Stomach (tissue), 8 donors: ENCODE measurements at regions not wholly inside any gene's neighbourhood (a gene's known extent, or its start where the extent isn't known, plus 50 kb on each side); places are given as distances from the start of the nearest gene placed in this dataset.

Source experiments
- DNase-seq, 2 donors: peaks; one replicate each; pipeline versions ENCODE4 v3.0.0 to v3.0.0-alpha.2; 2013 to 2019
- H3K27ac ChIP-seq, 5 donors: fragments of 200-600 bp in 4 of 5; sonication (generic) in 4 of 5; one replicate each; pipeline ENCODE4 v1.5.1; 2013 to 2019; ENCODE audit warnings: mild to moderate bottlenecking in 1 of 5, moderate library complexity in 1 of 5
- H3K27me3 ChIP-seq, 3 donors: fragments of 200-600 bp; sonication (generic); one replicate each; pipeline ENCODE4 v1.5.1; 2017 to 2019; ENCODE audit warnings: mixed run types in 1 of 3
- H3K36me3 ChIP-seq, 4 donors: fragments of 200-600 bp; sonication (generic); 1 replicate in 3 of 4; 2 replicates in 1 of 4; pipeline ENCODE4 v1.5.1; 2016 to 2019
- H3K4me1 ChIP-seq, 4 donors: fragments of 200-600 bp; sonication (generic); one replicate each; pipeline ENCODE4 v1.5.1; 2016 to 2019
- H3K4me3 ChIP-seq, 4 donors: fragments of 200-600 bp; sonication (generic) in 3 of 4; one replicate each; pipeline ENCODE4 v1.5.1; 2016 to 2019; ENCODE audit warnings: mild to moderate bottlenecking in 1 of 4
- H3K9me3 ChIP-seq, 4 donors: fragments of 200-600 bp; sonication (generic); one replicate each; pipeline ENCODE4 v1.5.1; 2016 to 2019
- CTCF ChIP-seq, 7 experiments: fragments of 450-650 bp in 4 of 7; fragments of 200-600 bp in 3 of 7; sonication (generic) in 3 of 7; IDR thresholded peaks; one replicate each; pipeline ENCODE4 v1.5.1; 2016 to 2019; ENCODE audit warnings: antibody characterized with exemption in 7 of 7, control low read depth in 2 of 7, mild to moderate bottlenecking in 1 of 7
- EP300 ChIP-seq: sonication (generic); formaldehyde crosslinking; IDR thresholded peaks from one replicate; pipeline ENCODE4 v1.6.1; 2017; ENCODE audit warnings: antibody characterized with exemption
- POLR2A ChIP-seq, 4 donors: fragments of 450-650 bp; IDR thresholded peaks; one replicate each; pipeline ENCODE4 v1.6.1; 2016; ENCODE audit warnings: antibody characterized with exemption in 4 of 4, control low read depth in 2 of 4, mild to moderate bottlenecking in 1 of 4, moderate library complexity in 1 of 4
- POLR2AphosphoS5 ChIP-seq, 3 donors: sonication (generic); formaldehyde crosslinking; IDR thresholded peaks; one replicate each; pipeline ENCODE4 v1.6.1; 2016; ENCODE audit warnings: antibody characterized with exemption in 3 of 3
- WGBS, 5 donors: extraction: QIAGEN DNeasy Blood & Tissue Kit in 3 of 5; methylation state at CpG; one replicate each; pipeline versions ENCODE4 v1.1.5 to v1.1.7; 2013 to 2018; 5-methylcytosine and 5-hydroxymethylcytosine counted together
- intact Hi-C: fragments of 100-400 bp; cut with DNase I; formaldehyde crosslinking; loops from one replicate; pipeline ENCODE4 v1.15.1; 2023; ENCODE audit warnings: low total_unique reads
- donor health status: healthy with polysubstance abuse.
- donor health status: Bipolar disorder and iron deficiency.
- donor health status: healthy.

DNA sequence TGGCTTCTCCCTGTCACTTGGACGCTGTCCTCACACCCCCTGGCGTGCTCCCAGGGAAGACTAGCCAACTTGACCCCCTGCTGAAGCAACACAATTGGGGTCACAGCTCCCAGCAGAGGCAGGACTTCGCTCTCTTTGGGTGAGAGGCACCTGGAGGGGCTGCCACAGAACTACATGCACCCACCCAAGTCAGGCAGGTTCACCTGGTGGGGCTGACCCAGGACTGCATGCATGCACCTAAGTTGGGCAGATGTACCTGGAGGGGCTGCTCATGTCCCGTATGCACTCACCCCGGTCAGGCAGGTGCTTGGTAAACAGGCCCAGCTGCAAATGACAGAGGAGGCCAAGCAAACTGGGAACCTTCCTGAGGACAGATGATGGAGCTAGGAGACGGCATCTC lies 154.3 kb upstream of the RPS6KA2 start:
- H3K36me3 ChIP-seq, result no peaks in the 10 kb centered on the region
- TF ChIP-seq POLR2AphosphoS5 (IDR thresholded peaks at IDR 0.05) (no peak), EP300 (no peak), POLR2A (IDR thresholded peaks at IDR 0.05) (no peak), CTCF (IDR thresholded peaks at IDR 0.05) (no peak)
- WGBS, 5 donors, result 75 to 90% (median 86%) methylated on average over 4 to 6 of the region's 6 CpGs
- H3K27me3 ChIP-seq, result no peaks in the 10 kb centered on the region
- H3K9me3 ChIP-seq, result no peaks in the 10 kb centered on the region
- H3K4me1 ChIP-seq, result no peaks in the 10 kb centered on the region
- H3K27ac ChIP-seq, result no peak overlapping the region
- intact Hi-C loops, result no loop called here
- H3K4me3 ChIP-seq, result no peak overlapping the region
- no peak for DNase-seq

DNA sequence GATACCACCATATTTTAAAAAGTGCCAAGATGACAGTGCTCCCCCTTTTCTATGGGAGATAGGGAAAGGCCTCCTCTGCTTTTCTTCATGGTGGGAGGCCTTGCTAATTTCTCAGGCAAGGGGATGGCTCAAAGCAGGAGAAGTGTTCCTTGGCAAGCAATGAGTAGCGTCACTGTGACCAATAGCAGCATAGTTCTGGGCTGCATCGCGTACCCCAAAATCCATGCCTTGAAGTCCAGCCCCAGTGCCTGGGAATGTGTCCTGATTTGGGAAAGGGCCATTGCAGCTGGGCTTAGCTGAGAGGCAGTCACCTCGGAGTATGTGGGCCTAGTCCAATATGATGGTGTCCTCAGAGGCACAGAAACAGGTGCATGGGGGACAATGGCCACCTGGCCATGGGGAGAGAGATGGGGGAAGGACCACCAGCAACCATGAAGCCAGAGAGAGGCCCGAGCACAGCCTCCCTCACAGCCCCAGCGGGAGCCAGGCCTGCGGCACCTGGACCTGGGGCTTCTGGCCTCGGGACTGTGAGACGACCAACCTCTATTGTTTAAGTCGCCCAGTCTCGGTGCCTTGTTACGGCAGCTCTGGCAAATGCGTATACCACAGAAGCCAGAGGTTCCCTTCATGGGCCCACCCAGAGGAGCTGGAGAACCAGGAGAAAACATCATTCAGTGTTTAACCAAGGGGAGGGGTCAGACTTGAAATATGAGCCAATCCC lies 153.1 kb upstream of the RPS6KA2 start:
- Histone ChIP-seq H3K27me3 (no peaks in the 10 kb centered on the region), H3K36me3 (no peaks in the 10 kb centered on the region), H3K4me1 (peaks cover 0 to 7% (median 2%) of the 10 kb centered on the region in 4 donors), H3K4me3 (no peak overlapping the region), H3K9me3 (no peaks in the 10 kb centered on the region), H3K27ac (no peak overlapping the region)
- intact Hi-C loops, result loop anchor here (10.0 kb wide), 1 partner anchor 365 kb away; no protein-coding TSS in a partner anchor
- no peak for TF ChIP-seq CTCF (IDR thresholded peaks at IDR 0.05)
- TF ChIP-seq EP300, result no peak
- no peak for TF ChIP-seq POLR2A (IDR thresholded peaks at IDR 0.05)
- TF ChIP-seq POLR2AphosphoS5 (IDR thresholded peaks at IDR 0.05), result no peak
- WGBS, 5 donors, result 89 to 98% (median 94%) methylated on average over 12 to 13 of the region's 13 CpGs
- no peak for DNase-seq

DNA sequence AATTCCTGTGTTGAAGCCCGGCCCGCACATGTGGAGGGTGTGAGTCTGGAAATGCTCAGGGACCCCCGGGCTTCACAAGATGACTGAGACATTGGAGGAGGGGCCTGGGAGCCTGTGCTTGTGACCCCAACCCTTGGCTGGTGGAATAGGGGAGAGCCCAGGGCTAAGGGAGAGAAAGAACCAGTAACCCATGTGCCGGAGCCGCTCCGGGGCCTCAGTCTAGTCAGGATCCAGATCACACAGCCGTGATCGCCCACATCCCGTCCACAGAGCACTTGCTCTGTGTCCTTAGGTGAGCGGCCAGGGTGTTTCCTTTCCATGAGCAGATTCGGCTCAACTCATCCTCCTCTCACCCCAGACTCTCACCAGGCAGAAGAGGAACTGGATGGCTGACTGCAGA lies 152.3 kb upstream of the RPS6KA2 start:
- WGBS, 5 donors, result 90 to 95% (median 93%) methylated on average over 11 of the region's 11 CpGs
- H3K9me3 ChIP-seq, result no peaks in the 10 kb centered on the region
- no peaks in the 10 kb centered on the region for H3K36me3 ChIP-seq
- TF ChIP-seq POLR2AphosphoS5 (IDR thresholded peaks at IDR 0.05) (no peak), CTCF (IDR thresholded peaks at IDR 0.05) (no peak), EP300 (no peak), POLR2A (IDR thresholded peaks at IDR 0.05) (no peak)
- H3K27me3 ChIP-seq, result peaks cover 0 to 3% (median 0%) of the 10 kb centered on the region in 3 donors
- peaks cover 0 to 7% (median 2%) of the 10 kb centered on the region in 4 donors for H3K4me1 ChIP-seq
- H3K4me3 ChIP-seq, result no peak overlapping the region
- no peak overlapping the region for H3K27ac ChIP-seq
- DNase-seq, result no peak
- intact Hi-C loops, result loop anchor here (10.0 kb wide), 1 partner anchor 365 kb away; no protein-coding TSS in a partner anchor

- intact Hi-C loops, result loop anchor here (10.0 kb wide), 1 partner anchor 366 kb away; no protein-coding TSS in a partner anchor
- H3K4me3 ChIP-seq, result no peak overlapping the region
- no peak overlapping the region for H3K27ac ChIP-seq
- DNase-seq, result no peak
- H3K4me1 ChIP-seq, result peaks cover 0 to 7% (median 2%) of the 10 kb centered on the region in 4 donors
- WGBS, 5 donors, result 77 to 89% (median 86%) methylated on average over 14 of the region's 14 CpGs
- no peaks in the 10 kb centered on the region for H3K9me3 ChIP-seq
- no peaks in the 10 kb centered on the region for H3K36me3 ChIP-seq
- TF ChIP-seq EP300 (no peak), POLR2A (IDR thresholded peaks at IDR 0.05) (no peak), CTCF (IDR thresholded peaks at IDR 0.05) (no peak), POLR2AphosphoS5 (IDR thresholded peaks at IDR 0.05) (no peak)
- H3K27me3 ChIP-seq, result peaks cover 0 to 5% (median 0%) of the 10 kb centered on the region in 3 donors
Measured at GRCh38 chr6:166778776-166779175, 151.7 kb upstream of the RPS6KA2 start.
